GM21576 (cell line): ENCODE measurements at regions not wholly inside any gene's neighbourhood (a gene's known extent, or its start where the extent isn't known, plus 50 kb on each side); places are given as distances from the start of the nearest gene placed in this dataset.
A peak's percentile ranks its signal among the peaks of the same experiment; 100 is the strongest.

Experiments used
- ATAC-seq: cut with Tn5 transposase; IDR thresholded peaks from one replicate; pipeline ENCODE4 v1.9.1; 2021; ENCODE audit warnings: mild to moderate bottlenecking, moderate library complexity; ENCODE audit not compliant: unreplicated experiment

DNA sequence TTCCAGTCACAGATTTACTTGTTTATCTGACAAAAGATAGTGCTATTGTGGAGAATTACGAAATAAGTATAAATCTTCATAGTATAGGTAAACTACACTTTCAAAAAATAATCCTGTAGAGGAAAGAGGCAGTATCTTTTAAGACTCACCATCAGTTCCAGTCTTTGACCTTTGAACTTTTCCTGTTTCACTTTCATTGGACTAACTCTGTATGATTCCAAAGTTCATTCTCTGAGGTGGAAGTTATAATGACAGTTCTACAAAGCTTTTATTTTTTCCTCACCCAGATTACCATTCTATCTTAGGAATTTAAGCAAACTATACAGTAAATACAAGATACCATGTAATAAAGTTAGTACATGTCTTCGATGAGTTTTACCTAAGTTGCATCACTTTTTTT lies 901.3 kb upstream of the SEMA6A start:
- no peak for ATAC-seq

DNA sequence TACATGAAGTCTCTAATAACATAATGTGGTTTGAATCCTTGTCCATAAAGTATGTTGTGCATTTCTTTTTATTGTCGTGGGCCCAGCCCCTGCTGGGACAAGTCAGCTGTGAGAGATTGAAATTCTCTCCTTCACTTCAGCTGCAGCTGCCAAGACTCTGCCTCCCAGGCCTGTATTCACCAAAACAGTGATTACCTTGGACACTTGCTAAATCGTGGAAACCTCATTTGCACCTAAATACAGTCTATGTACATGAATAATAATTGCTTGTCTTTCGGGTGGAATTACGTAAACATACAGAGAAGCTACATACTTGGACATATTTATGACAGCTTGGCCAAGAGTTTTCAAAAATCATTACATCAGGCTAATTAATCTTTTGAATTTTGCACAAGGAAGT lies 898.5 kb upstream of the SEMA6A start:
- ATAC-seq, result no peak

DNA sequence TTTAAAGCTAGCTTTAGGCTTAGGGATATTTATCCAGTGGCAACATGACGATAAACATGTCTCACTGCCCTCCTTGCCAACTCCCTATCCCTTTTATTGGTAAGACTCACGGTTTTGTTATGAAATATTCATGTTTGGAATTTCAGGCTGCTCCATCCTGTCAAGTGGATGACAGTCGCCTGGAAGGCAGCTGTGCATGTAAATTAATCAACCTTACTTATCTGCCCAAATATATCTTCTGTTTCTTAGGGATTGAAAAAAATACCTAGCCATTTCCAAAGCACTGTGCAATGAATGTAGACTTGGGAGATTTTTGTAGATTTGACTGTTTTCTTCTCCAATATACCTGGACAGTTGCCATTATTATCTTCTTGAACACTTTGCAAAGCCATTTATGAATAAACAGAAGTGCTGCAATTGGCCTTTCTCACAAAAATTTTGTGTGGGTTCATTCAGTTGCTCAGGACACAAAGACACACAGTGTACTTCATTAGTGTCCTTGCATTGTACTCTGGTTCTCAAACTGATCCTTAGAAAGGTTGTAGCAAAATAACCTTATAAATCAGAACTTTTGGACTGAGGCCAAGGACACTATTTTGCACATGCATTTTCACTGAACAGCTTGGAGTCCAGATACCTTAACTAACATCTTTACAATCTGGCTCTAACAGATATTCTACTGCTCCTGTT lies 889.4 kb upstream of the SEMA6A start:
- no peak for ATAC-seq

DNA sequence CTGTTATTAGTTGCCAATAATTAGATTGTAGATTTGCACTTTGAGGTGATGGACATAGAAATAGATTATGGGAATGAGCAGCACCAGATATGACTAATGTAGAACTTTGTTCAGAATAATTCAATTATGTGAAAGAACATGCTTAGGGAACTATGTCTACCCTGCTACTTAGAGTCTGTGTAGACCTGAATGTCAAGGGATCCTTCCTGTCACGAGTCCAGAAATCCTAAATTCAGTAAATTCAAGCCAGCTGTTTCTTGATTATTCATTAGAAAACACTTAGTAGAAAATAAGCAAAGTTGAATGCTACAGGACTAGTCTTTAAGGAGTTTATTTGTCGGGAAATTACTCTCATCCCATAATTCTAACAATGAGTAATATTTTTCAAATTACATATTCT lies 887.3 kb upstream of the SEMA6A start:
- ATAC-seq, result no peak

DNA sequence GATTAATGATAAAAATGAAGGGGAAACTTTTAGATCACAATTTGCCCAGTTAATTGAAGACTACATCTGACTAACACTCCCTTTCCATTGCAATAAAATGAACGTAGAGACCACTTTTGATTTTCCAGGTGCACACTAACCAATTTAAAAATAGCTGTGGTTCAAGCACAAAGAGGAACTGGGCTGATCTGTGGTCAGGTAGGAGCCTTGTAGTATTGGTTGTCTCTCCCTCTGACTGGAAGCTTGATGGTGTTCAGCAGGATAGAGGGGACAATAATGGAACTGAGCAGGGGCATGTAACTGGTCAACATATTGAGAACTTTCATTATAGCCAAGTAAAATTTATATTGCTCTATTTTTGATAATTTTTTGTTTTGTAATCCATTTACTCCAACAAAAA lies 886.8 kb upstream of the SEMA6A start:
- peak; percentile 60 for ATAC-seq

DNA sequence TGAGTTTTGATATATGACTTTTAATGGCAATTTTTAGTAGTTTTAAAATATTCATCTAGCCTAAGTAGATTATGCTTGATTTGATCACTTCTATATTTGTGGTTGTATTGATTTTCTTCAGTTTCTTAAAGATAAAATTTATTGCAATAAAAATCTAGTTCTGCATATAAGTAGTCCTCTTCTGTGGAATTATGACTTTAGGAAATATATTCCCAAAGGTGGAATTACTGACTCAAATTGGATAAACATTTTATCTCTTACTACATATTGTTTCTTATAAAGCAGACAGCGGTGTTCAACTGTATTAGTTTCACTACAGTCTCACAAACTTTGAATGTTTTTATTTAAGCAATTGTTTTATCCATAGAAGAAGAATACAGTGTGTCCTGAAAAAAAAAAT lies 883.0 kb upstream of the SEMA6A start:
- ATAC-seq, result no peak

DNA sequence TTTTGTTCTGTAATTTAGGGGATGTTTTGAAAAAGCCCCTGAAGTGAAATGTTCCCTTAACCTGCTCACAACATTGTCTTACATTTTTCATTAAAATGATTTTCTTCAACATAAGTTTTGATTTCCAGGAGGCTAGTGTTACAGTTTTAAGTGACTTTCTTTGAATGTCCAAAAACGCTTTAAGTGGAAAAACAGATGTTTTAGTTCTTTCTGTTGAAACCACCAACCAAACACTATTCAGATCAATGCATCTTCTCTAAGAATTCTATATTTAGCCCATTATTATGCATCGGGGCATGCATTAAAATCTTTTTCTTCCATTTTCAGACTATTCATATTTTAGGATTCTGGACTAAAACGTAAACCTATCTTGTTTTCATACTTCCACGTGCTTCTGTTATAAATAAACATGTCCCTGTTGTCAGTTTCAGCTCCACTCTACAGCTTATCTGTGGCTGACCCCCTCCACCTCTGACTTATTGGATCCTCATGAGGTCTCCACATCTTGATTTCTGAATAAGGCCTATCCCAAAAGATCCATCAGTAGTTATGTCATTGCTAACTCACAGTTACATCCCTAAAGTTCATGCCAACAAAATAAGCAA lies 882.3 kb upstream of the SEMA6A start:
- ATAC-seq, result no peak

DNA sequence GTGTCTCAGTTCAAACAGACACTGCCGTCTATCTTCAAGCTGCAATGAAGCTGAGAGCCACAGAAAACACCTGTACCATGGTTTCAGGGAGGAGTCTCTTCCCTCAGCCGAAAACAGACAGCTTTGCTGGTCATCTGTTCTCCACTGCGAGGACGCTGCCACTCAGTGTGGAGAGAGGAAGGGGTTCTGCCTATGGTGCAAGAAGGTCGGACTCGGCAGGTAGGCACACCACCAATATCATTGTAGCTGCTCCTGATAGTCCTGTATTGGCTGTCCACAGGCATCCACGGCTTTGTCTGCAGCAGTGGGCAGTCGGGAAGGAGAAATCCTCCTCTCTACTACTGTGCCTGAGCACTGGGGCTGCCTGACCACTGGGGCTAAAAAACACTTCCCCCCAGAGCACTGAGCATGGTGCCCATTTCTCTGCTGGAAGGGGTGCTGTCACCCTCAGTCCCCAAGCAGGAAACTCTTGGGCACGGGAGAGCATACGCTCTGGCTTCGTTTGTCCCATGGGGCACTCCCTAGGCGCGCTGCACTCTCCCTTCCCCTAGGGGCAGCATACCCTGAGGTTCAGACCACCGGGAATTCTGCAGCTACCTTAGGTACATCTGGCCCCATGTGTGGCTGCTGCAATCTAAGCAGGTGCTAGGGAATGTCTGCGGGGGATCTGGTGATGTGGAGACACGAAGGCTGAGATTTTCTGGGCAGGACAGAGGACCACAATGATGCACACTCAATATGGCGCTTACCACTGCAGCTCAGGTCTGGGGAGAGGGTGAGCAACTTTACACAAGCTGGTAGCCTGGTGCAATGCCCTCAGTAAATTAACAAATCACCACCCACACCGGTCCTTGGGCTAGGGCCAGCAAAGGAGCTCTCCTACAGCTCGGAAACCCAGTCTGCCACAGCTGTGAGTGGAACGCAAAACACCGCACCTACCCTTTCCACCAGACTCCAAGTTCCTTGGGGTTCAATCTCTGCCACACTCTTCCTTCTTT lies 880.9 kb upstream of the SEMA6A start:
- ATAC-seq, result peak; percentile 41

DNA sequence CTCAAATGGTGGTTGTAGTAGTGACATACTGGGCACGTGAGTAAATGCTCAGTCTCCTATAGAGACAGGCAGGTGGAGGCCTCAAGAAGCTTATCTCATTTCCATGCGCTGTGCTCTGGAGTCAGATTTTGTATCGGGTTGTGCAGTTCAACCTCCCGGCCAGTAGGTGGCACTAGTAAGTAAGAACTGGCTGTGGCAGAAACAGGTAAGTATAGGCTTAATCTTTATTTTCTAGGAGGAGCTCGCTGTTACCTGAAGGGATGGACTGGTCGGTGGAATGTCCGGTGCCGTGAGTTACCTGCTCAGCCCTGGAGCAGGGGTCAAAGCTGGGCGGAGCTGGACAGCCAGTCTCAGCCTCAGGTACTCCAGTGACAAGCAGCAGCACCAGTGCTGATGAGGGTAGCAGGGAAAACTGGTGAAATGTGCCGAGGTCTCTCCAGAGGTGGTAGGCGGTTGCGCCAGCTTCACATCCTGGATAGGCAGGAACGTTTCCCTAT lies 880.1 kb upstream of the SEMA6A start:
- peak; percentile 85 for ATAC-seq

DNA sequence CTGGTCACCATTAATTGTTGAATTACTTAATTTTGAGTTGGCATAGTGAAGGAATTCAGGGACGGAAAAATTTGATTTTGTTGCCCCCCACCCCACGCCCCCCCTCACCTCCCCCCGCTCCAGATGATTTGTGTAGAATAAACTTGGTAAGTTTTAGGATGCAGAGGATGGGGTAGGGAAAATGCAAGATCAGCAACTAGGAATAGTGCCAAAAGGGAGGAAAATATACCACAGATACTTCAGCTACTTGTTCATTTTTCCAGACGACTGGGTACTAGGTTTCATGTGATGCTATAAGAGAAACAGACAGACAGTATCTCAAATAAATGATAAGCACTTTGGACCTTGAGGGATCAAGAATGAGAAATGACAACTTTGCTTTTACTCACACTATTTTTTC lies 862.2 kb upstream of the SEMA6A start:
- ATAC-seq, result no peak

DNA sequence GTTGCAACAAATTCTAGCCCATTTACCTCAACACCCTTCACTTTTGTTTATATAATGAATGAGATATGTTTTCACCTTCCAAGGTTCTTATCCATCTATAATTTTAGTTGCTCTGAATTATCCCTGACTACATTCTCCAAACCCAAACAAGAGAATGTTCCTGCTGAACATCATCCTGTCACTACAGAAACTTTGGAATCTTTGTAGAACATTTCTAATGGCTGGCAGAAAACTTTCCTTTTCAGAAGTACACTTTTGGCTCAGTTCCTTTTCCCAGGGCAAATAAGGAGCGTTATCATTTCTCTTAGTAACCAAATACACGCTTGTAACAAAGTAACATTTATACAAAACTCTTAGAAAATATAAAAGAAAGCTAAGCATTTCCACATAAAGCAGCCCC lies 860.6 kb upstream of the SEMA6A start:
- no peak for ATAC-seq

DNA sequence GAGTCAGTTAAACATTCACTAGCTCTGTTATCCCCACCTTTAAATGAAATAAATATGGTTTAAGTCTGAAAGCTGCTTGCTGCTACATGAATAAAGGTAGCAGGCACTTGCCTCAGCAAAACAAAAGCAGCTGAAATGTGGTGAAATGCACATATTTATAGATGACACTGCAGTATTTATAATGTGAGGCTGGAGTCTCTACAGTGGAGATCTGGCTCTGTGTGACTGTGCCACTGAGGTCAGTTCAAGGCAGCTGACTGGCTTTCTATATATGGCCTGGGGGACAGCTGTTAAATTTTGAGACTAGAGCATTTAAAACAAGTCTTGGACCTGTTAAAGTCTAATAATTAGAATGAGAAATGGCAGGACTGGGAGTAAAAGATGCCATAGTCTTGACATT lies 859.6 kb upstream of the SEMA6A start:
- no peak for ATAC-seq

DNA sequence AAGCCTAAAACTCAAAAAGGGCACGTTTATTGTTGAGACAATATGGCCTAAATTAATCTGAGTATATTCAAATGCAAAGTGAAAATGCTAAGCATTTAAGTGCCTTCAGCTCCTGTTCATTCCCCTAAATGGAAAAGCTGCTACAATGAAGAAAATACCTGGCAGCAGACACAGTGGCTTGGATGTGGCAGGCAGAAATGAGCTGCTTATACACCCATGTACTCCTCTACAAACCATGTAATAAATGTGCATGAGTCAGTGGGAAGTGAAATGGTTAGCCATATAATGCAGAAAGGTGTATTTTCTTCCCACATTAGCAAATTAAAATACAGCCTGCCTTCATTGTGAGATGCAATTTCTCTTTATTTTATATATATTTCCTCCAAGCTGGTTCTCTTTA lies 859.2 kb upstream of the SEMA6A start:
- no peak for ATAC-seq

DNA sequence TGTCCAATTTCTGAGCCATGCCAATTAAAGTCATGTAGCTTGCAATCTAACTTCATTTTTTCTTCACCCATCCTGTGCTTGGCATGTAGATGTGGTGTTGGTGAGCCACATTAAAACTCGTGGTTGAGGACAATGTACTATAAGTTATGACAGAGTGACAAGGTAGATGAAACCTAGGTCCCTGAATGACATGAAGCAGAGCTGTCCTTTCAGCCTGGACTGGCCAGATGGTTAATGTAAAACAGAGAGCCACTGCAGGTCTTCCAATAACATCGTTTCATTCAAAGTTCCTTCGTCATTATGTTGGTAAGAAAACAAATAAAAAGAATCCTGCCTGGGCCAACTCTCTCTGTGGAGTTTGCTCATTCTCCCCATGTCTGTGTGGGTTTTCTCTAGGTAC lies 856.5 kb upstream of the SEMA6A start:
- no peak for ATAC-seq

DNA sequence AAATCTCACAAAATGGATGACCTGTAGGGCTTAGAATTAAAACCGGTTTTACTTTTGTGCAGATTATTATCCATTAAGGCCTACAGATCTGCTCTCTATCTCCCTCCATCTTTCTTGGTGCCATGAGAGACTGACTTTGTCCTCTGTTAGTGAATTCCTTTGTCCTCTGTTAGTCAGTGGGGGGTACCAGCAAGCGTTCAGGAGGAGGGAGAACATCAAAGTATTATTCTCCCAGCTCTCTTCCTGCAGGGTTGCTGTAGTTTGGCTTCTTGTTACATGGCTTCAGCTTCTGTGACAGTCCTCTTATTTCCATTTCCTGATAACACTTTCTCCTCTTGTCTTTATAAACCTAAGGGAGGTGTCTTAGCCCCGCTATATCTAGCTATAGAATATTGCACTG lies 850.5 kb upstream of the SEMA6A start:
- ATAC-seq, result no peak

DNA sequence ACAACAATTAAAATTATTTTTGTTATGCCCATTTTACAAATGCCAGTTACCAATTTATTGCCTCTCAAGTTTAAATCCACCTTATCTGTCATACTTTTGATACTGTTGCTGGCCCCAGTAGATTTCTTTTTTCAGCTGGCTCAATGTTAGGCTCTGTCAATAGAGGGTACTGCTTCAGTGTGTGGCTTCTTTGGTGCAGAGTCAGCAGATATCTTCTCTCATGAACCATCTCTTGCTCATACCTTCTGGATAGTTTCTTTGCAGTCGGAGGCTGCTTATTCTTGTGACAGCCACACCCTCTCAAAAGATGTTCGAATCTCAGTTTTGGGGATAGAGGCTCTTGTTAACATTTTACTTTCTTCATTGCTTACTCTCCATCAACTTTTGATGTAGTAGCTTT lies 849.9 kb upstream of the SEMA6A start:
- ATAC-seq, result no peak

DNA sequence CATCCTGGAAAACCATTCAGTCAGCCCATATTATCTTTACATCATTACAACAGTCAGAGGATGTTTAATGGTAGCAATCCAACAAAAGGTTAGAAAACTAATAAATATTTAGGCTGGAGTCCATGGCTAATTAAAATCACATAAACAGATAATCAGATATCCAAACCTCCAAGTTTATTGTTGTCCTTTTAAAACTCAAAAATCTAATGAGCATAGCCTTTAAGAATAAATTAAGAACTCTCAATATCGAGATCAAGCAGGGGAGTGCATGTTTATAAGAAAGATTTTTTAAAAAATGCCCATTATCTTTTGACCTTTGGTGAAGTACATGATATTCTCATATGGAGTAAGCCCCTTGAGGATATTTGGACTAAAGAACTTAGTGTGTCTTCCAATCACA lies 842.9 kb upstream of the SEMA6A start:
- no peak for ATAC-seq

DNA sequence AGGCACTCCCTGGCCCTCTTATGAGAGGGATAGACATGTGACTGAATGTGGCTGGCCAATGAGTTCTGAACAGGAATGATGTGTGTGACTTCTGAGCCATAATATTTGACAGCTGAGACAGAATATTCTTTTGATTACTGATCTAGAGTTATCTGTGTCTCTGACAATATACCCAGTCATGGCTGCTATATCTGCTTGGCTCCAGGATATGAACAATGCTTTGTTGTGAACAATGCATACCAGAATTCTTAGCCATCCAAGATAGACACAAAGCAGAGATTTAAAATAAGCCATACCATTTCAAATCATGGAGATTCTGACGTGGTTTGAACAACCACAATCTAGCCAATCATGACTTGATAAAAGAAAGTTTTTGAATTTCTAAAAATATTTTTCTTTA lies 840.3 kb upstream of the SEMA6A start:
- ATAC-seq, result no peak

DNA sequence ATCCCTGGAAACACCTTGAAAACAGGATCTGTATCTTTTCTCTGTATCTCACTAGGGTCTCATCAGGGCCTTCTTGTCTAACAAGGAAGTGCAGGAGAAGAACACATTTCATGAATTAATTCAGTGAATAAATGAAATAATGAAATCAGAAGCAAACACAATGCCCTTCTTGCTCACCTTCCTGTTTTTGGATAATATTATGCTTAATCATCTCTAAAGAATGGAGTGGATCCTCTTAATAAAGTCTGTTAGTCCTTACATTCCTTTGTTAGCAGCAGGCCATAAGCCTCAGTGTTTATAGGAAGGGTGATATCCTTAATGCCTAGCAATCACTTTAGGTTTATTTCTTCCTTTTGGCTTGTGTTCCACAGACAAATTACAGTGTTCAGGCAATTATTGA lies 837.1 kb upstream of the SEMA6A start:
- no peak for ATAC-seq

DNA sequence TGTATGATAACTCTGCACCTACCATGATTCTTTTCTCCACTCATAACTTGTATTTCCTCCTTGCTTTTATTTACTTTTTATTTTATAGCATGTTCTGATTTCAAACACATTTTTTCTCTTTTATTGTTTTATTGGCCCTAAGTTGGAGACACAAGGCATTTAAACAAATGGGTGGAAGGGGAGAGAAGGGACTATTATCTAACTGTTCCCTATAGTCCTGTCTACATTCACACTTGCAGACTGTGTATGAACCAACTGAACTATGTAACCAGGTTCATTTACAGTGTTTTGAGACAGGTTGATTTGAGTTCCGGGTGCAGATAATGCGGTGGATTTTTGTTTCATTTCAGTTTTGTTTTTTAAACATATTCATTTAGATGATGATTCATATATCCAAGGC lies 830.6 kb upstream of the SEMA6A start:
- ATAC-seq, result no peak

DNA sequence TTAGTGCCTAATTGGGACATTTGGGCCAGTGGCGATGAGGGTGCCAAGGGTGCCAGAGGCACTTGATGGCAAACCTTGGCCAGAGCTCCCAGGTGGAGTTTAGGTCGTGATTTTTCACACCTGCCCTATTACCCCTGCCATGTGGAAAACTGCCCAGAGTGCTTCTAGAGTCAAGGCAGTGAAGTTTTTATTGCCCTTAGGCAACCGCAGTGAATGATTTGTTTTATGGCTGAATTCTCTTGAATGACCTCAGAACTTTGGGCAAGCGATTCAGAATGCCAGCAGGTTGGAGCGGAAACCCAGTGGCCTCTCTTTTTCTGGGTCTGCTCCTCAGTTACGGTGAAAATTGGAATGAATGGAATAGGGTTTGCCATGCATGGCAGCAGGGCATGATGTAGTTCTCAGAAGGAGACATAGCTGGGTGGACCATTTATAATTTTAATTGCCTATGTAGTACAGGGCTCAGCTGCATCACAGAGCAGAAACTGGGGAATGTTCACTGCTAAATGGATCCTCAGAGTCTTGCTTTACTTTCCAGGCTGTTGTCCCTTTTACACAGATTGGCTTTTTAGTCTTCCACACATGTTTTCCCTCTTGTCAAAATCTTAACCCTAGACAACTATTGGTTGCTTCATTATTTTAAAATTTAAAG lies 820.0 kb upstream of the SEMA6A start:
- no peak for ATAC-seq
